A673 (cell line): ENCODE measurements at regions not wholly inside any gene's neighbourhood (a gene's known extent, or its start where the extent isn't known, plus 50 kb on each side); places are given as distances from the start of the nearest gene placed in this dataset.

Source experiments
- CTCF ChIP-seq: fragments of 300-800, 200-600 bp; sonication (generic); conservative IDR thresholded peaks from 2 replicates; pipeline ENCODE4 v1.5.1; 2017; ENCODE audit warnings: low read depth, mild to moderate bottlenecking, antibody characterized with exemption, low read length, moderate library complexity, mixed read lengths
- EZH2 ChIP-seq: fragments of 200-600 bp; sonication (generic); IDR thresholded peaks from 2 replicates; pipeline ENCODE4 v1.6.1; 2017; ENCODE audit warnings: borderline replicate concordance, low read depth, mild to moderate bottlenecking, mixed read lengths, antibody characterized with exemption, low read length; ENCODE audit not compliant: poor library complexity, severe bottlenecking

- TF ChIP-seq CTCF: no peak
- no peak for TF ChIP-seq EZH2
Measured at GRCh38 chr11:134792044-134792443, 380.0 kb upstream of the B3GAT1 start.
